HL-60/S4 (cell line): ENCODE measurements at regions not wholly inside any gene's neighbourhood (a gene's known extent, or its start where the extent isn't known, plus 50 kb on each side); places are given as distances from the start of the nearest gene placed in this dataset.
"Not testable (repeated sequence)": the region's sequence is repeated elsewhere in the genome, so short reads cannot be mapped to it uniquely, and the experiment has no call there.

ENCODE experiments used
- in situ Hi-C: fragments of 300-500 bp; cut with MboI; formaldehyde crosslinking; loops from 2 replicates; pipeline ENCODE4 v1.14.3; 2022; ENCODE audit warnings: low sequenced_read_pairs

GRCh38 chr12:62021808-62022207 lies 238.4 kb upstream of the USP15 start:
- in situ Hi-C loops: no loop called here

GRCh38 chr12:62028536-62028935 lies 231.7 kb upstream of the USP15 start:
- in situ Hi-C loops: no loop called here

GRCh38 chr12:62032870-62033269 lies 227.3 kb upstream of the USP15 start:
- in situ Hi-C loops: no loop called here

- in situ Hi-C loops: no loop called here
These were observed 215.6 kb upstream of the USP15 start for GRCh38 chr12:62044450-62045135.

- in situ Hi-C loops: no loop called here
These were observed 215.0 kb upstream of the USP15 start for GRCh38 chr12:62045211-62045610.

- in situ Hi-C loops: no loop called here
These were observed 209.4 kb upstream of the USP15 start for GRCh38 chr12:62050785-62051184.

- in situ Hi-C loops: no loop called here
These were observed 190.2 kb upstream of the USP15 start for GRCh38 chr12:62069976-62070375.

- in situ Hi-C loops: not testable (repeated sequence)
These were observed 187.0 kb upstream of the USP15 start for GRCh38 chr12:62073236-62073635.

- in situ Hi-C loops: no loop called here
These were observed 184.3 kb upstream of the USP15 start for GRCh38 chr12:62075870-62076269.

- in situ Hi-C loops: no loop called here
These were observed 182.2 kb upstream of the USP15 start for GRCh38 chr12:62078020-62078419.

GRCh38 chr12:62082448-62082847 lies 177.8 kb upstream of the USP15 start:
- in situ Hi-C loops: no loop called here

GRCh38 chr12:62098132-62098531 lies 162.1 kb upstream of the USP15 start:
- in situ Hi-C loops: no loop called here

GRCh38 chr12:62103748-62104147 lies 156.5 kb upstream of the USP15 start:
- in situ Hi-C loops: no loop called here

GRCh38 chr12:62106547-62107185 lies 153.5 kb upstream of the USP15 start:
- in situ Hi-C loops: no loop called here

GRCh38 chr12:62113366-62114011 lies 146.7 kb upstream of the USP15 start:
- in situ Hi-C loops: no loop called here

GRCh38 chr12:62116986-62117385 lies 143.2 kb upstream of the USP15 start:
- in situ Hi-C loops: no loop called here

GRCh38 chr12:62123721-62124203 lies 136.4 kb upstream of the USP15 start:
- in situ Hi-C loops: no loop called here

- in situ Hi-C loops: no loop called here
These were observed 132.7 kb upstream of the USP15 start for GRCh38 chr12:62127516-62127915.

- in situ Hi-C loops: no loop called here
These were observed 131.8 kb upstream of the USP15 start for GRCh38 chr12:62128175-62128975.

GRCh38 chr12:62129291-62129690 lies 130.9 kb upstream of the USP15 start:
- in situ Hi-C loops: no loop called here

GRCh38 chr12:62130402-62130801 lies 129.8 kb upstream of the USP15 start:
- in situ Hi-C loops: no loop called here
